H1 (cell line): ENCODE measurements at regions not wholly inside any gene's neighbourhood (a gene's known extent, or its start where the extent isn't known, plus 50 kb on each side); places are given as distances from the start of the nearest gene placed in this dataset.

Experiments
- BACH1 ChIP-seq: IDR thresholded peaks from 2 replicates; pipeline ENCODE4 v1.6.1; 2012; ENCODE audit warnings: low read length, improper control_type of control experiment
- EP300 ChIP-seq, 2 experiments: IDR thresholded peaks; 1 replicate in 1 of 2; 2 replicates in 1 of 2; pipeline ENCODE4 v1.6.1; 2011 to 2012; ENCODE audit warnings: low read depth in 2 of 2, low read length in 2 of 2, mild to moderate bottlenecking in 2 of 2, borderline replicate concordance in 1 of 2, inconsistent platforms in 1 of 2, moderate library complexity in 1 of 2
- JUND ChIP-seq: IDR thresholded peaks from 2 replicates; pipeline ENCODE4 v1.6.1; 2011; ENCODE audit warnings: mild to moderate bottlenecking, improper control_type of control experiment, low read length
- POU5F1 ChIP-seq: IDR thresholded peaks from 2 replicates; pipeline ENCODE4 v1.6.1; 2011; ENCODE audit warnings: low read depth, mild to moderate bottlenecking, low read length, moderate library complexity
- RBBP5 ChIP-seq: IDR thresholded peaks from 2 replicates; pipeline ENCODE4 v1.7.1; 2012; ENCODE audit warnings: low read depth, mild to moderate bottlenecking, inconsistent platforms, low read length, moderate library complexity, borderline replicate concordance
- RNF2 ChIP-seq: fragments of 200-900, 300-1000 bp; sonication (generic); IDR thresholded peaks from 2 replicates; pipeline ENCODE4 v1.7.1; 2016; ENCODE audit warnings: borderline replicate concordance, low read depth, mild to moderate bottlenecking, antibody characterized with exemption, low read length; ENCODE audit not compliant: poor library complexity, severe bottlenecking; ENCODE audit errors: missing control alignments
- RXRA ChIP-seq: IDR thresholded peaks from 2 replicates; pipeline ENCODE4 v1.6.1; 2011; ENCODE audit warnings: low read depth, mild to moderate bottlenecking, low read length, moderate library complexity; ENCODE audit not compliant: insufficient read depth
- TAF1 ChIP-seq: IDR thresholded peaks from 2 replicates; pipeline ENCODE4 v1.6.1; 2011; ENCODE audit warnings: mild to moderate bottlenecking, low read depth, low read length
- TBP ChIP-seq: IDR thresholded peaks from 2 replicates; pipeline ENCODE4 v1.6.1; 2011; ENCODE audit warnings: low read depth, low read length, improper control_type of control experiment
- TF ChIP-seq, protein P1 (sequence below): fragments of 300-600 bp; sonication (generic); IDR thresholded peaks from 2 replicates; pipeline ENCODE4 v1.7.1; 2012; ENCODE audit warnings: low read length, moderate library complexity, mild to moderate bottlenecking, inconsistent platforms; ENCODE audit not compliant: insufficient replicate concordance

DNA sequence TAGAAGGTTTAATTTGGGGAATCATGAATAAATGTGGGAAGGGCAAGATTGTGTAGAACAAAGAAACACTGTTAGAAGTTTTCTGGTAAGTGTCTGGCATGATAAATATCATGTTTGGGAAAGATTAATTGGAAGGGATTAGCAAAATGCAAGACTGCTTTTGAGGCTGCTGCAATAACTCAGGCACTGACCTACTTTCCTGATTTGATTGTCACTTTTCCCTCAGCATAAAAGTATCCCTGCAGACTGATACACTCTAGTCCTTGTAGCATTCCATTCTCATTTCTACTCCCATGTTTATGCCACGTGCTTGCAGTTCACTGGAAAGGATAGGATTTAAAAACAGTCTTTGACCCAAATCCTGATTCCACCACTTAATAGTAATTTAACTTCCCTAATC is 303.3 kb upstream of the SEMA3A start (continued):
- TF ChIP-seq, protein P1, sequence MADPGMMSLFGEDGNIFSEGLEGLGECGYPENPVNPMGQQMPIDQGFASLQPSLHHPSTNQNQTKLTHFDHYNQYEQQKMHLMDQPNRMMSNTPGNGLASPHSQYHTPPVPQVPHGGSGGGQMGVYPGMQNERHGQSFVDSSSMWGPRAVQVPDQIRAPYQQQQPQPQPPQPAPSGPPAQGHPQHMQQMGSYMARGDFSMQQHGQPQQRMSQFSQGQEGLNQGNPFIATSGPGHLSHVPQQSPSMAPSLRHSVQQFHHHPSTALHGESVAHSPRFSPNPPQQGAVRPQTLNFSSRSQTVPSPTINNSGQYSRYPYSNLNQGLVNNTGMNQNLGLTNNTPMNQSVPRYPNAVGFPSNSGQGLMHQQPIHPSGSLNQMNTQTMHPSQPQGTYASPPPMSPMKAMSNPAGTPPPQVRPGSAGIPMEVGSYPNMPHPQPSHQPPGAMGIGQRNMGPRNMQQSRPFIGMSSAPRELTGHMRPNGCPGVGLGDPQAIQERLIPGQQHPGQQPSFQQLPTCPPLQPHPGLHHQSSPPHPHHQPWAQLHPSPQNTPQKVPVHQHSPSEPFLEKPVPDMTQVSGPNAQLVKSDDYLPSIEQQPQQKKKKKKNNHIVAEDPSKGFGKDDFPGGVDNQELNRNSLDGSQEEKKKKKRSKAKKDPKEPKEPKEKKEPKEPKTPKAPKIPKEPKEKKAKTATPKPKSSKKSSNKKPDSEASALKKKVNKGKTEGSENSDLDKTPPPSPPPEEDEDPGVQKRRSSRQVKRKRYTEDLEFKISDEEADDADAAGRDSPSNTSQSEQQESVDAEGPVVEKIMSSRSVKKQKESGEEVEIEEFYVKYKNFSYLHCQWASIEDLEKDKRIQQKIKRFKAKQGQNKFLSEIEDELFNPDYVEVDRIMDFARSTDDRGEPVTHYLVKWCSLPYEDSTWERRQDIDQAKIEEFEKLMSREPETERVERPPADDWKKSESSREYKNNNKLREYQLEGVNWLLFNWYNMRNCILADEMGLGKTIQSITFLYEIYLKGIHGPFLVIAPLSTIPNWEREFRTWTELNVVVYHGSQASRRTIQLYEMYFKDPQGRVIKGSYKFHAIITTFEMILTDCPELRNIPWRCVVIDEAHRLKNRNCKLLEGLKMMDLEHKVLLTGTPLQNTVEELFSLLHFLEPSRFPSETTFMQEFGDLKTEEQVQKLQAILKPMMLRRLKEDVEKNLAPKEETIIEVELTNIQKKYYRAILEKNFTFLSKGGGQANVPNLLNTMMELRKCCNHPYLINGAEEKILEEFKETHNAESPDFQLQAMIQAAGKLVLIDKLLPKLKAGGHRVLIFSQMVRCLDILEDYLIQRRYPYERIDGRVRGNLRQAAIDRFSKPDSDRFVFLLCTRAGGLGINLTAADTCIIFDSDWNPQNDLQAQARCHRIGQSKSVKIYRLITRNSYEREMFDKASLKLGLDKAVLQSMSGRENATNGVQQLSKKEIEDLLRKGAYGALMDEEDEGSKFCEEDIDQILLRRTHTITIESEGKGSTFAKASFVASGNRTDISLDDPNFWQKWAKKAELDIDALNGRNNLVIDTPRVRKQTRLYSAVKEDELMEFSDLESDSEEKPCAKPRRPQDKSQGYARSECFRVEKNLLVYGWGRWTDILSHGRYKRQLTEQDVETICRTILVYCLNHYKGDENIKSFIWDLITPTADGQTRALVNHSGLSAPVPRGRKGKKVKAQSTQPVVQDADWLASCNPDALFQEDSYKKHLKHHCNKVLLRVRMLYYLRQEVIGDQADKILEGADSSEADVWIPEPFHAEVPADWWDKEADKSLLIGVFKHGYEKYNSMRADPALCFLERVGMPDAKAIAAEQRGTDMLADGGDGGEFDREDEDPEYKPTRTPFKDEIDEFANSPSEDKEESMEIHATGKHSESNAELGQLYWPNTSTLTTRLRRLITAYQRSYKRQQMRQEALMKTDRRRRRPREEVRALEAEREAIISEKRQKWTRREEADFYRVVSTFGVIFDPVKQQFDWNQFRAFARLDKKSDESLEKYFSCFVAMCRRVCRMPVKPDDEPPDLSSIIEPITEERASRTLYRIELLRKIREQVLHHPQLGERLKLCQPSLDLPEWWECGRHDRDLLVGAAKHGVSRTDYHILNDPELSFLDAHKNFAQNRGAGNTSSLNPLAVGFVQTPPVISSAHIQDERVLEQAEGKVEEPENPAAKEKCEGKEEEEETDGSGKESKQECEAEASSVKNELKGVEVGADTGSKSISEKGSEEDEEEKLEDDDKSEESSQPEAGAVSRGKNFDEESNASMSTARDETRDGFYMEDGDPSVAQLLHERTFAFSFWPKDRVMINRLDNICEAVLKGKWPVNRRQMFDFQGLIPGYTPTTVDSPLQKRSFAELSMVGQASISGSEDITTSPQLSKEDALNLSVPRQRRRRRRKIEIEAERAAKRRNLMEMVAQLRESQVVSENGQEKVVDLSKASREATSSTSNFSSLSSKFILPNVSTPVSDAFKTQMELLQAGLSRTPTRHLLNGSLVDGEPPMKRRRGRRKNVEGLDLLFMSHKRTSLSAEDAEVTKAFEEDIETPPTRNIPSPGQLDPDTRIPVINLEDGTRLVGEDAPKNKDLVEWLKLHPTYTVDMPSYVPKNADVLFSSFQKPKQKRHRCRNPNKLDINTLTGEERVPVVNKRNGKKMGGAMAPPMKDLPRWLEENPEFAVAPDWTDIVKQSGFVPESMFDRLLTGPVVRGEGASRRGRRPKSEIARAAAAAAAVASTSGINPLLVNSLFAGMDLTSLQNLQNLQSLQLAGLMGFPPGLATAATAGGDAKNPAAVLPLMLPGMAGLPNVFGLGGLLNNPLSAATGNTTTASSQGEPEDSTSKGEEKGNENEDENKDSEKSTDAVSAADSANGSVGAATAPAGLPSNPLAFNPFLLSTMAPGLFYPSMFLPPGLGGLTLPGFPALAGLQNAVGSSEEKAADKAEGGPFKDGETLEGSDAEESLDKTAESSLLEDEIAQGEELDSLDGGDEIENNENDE, result no peak
- no peak for TF ChIP-seq RBBP5
- no peak for TF ChIP-seq TAF1
- no peak for TF ChIP-seq TBP
- TF ChIP-seq RXRA, result no peak
- TF ChIP-seq POU5F1, result no peak
- TF ChIP-seq RNF2, result no peak
- TF ChIP-seq BACH1, result no peak
- no peak for TF ChIP-seq EP300 (IDR thresholded peaks at IDR 0.05; ENCODE audit: borderline replicate concordance in 1 of 2, low read depth in 2 of 2, low read length in 2 of 2)
- no peak for TF ChIP-seq JUND
